WTC11 (cell line): ENCODE measurements at regions not wholly inside any gene's neighbourhood (a gene's known extent, or its start where the extent isn't known, plus 50 kb on each side); places are given as distances from the start of the nearest gene placed in this dataset.

Source experiments
- ATAC-seq: fragments of 200-7000 bp; cut with Tn5 transposase; 2 replicates; pipeline ENCODE4 v1.10.0; 2021; ENCODE audit warnings: mild to moderate bottlenecking, moderate library complexity
- CTCF ChIA-PET: fragments of 300-600 bp; sonication (Branson Sonifier 250); formaldehyde crosslinking; loops from one replicate; lab custom pipeline; 2021; ENCODE audit warnings: antibody characterized with exemption; lab: Charles Lee
- POLR2A ChIA-PET: fragments of 350-600 bp; sonication (Branson Sonifier 250); formaldehyde crosslinking; loops from one replicate; lab custom pipeline; 2021; ENCODE audit warnings: antibody characterized with exemption; lab: Charles Lee
- DNase-seq: peaks from one replicate; pipeline ENCODE4 v3.0.0; 2021; ENCODE audit warnings: low spot score
- H3K27ac Mint-ChIP-seq: 2 replicates; pipeline ENCODE4 v1.8.0; 2021; ENCODE audit warnings: mixed read lengths
- H3K27me3 Mint-ChIP-seq: 2 replicates; pipeline ENCODE4 v1.8.0; 2021; ENCODE audit warnings: low read depth, mild to moderate bottlenecking, moderate library complexity, mixed read lengths
- H3K36me3 Mint-ChIP-seq: 2 replicates; pipeline ENCODE4 v1.8.0; 2021; ENCODE audit warnings: mixed read lengths
- H3K4me1 Mint-ChIP-seq: 2 replicates; pipeline ENCODE4 v1.8.0; 2022; ENCODE audit warnings: mixed read lengths
- H3K4me3 Mint-ChIP-seq: 2 replicates; pipeline ENCODE4 v1.8.0; 2021; ENCODE audit warnings: mild to moderate bottlenecking, moderate library complexity, mixed read lengths
- H3K9me3 Mint-ChIP-seq: 2 replicates; pipeline ENCODE4 v1.8.0; 2021; ENCODE audit warnings: mixed read lengths
- ATF1 ChIP-seq: sonication (generic); formaldehyde crosslinking; IDR thresholded peaks from 2 replicates; pipeline ENCODE4 v1.8.1; 2023; ENCODE audit warnings: mild to moderate bottlenecking, moderate library complexity, missing genetic modification reagents
- CREM ChIP-seq: sonication (generic); formaldehyde crosslinking; IDR thresholded peaks from 2 replicates; pipeline ENCODE4 v1.8.1; 2022; ENCODE audit warnings: mild to moderate bottlenecking, missing genetic modification reagents, moderate library complexity
- ETV6 ChIP-seq: sonication (generic); formaldehyde crosslinking; IDR thresholded peaks from 2 replicates; pipeline ENCODE4 v1.8.1; 2022; ENCODE audit warnings: mild to moderate bottlenecking, missing genetic modification reagents
- GABPB1 ChIP-seq: sonication (generic); formaldehyde crosslinking; IDR thresholded peaks from 2 replicates; pipeline ENCODE4 v1.8.1; 2023; ENCODE audit warnings: mild to moderate bottlenecking, missing genetic modification reagents
- GTF2I ChIP-seq: fragments of 250-450 bp; sonication (Bioruptor Pico); conservative IDR thresholded peaks from 2 replicates; pipeline ENCODE4 v1.4.0; 2021; ENCODE audit warnings: mild to moderate bottlenecking
- NFE2L1 ChIP-seq: sonication (generic); formaldehyde crosslinking; IDR thresholded peaks from 2 replicates; pipeline ENCODE4 v1.8.1; 2023; ENCODE audit warnings: missing genetic modification reagents
- NFYB ChIP-seq: sonication (generic); formaldehyde crosslinking; conservative IDR thresholded peaks from 2 replicates; pipeline ENCODE4 v1.8.0; 2022; ENCODE audit warnings: low read depth, missing genetic modification reagents
- SMAD3 ChIP-seq: sonication (generic); formaldehyde crosslinking; IDR thresholded peaks from 2 replicates; pipeline ENCODE4 v1.8.0; 2022; ENCODE audit warnings: missing genetic modification reagents, mild to moderate bottlenecking, borderline replicate concordance
- SOX15 ChIP-seq: fragments of 250-450 bp; sonication (Bioruptor Pico); IDR thresholded peaks from 2 replicates; pipeline ENCODE4 v1.9.0; 2021; ENCODE audit warnings: mild to moderate bottlenecking
- ZBTB21 ChIP-seq: sonication (generic); formaldehyde crosslinking; IDR thresholded peaks from 2 replicates; pipeline ENCODE4 v1.8.1; 2023; ENCODE audit warnings: mild to moderate bottlenecking, missing genetic modification reagents, borderline replicate concordance
- ZNF219 ChIP-seq: sonication (generic); formaldehyde crosslinking; IDR thresholded peaks from 2 replicates; pipeline ENCODE4 v1.8.0; 2023; ENCODE audit warnings: missing genetic modification reagents, mild to moderate bottlenecking, borderline replicate concordance
- ZNF416 ChIP-seq: fragments of 250-450 bp; sonication (Bioruptor Pico); IDR thresholded peaks from 2 replicates; pipeline ENCODE4 v1.9.0; 2021; ENCODE audit warnings: mild to moderate bottlenecking, inconsistent platforms
- ZNF423 ChIP-seq: fragments of 250-450 bp; sonication (Bioruptor Pico); IDR thresholded peaks from 2 replicates; pipeline ENCODE4 v2.1.2; 2022; ENCODE audit warnings: mild to moderate bottlenecking, moderate library complexity
- ZSCAN18 ChIP-seq: fragments of 250-450 bp; sonication (Bioruptor Pico); IDR thresholded peaks from 2 replicates; pipeline ENCODE4 v2.1.2; 2022; ENCODE audit warnings: mild to moderate bottlenecking, moderate library complexity
- TF ChIP-seq, protein P1 (sequence below): sonication (generic); formaldehyde crosslinking; IDR thresholded peaks from 2 replicates; pipeline ENCODE4 v1.8.1; 2022; ENCODE audit warnings: mild to moderate bottlenecking, moderate library complexity, missing genetic modification reagents
- TF ChIP-seq, protein P2 (sequence below): fragments of 250-450 bp; sonication (Bioruptor Pico); IDR thresholded peaks from 2 replicates; pipeline ENCODE4 v1.9.0; 2021; ENCODE audit warnings: mild to moderate bottlenecking
- TF ChIP-seq, protein P3 (sequence below): sonication (generic); formaldehyde crosslinking; IDR thresholded peaks from 2 replicates; pipeline ENCODE4 v1.8.0; 2023; ENCODE audit warnings: mild to moderate bottlenecking, missing genetic modification reagents
- TF ChIP-seq, protein P4 (sequence below): fragments of 250-450 bp; sonication (Bioruptor Pico); conservative IDR thresholded peaks from 2 replicates; pipeline ENCODE4 v1.9.0; 2021; ENCODE audit warnings: mild to moderate bottlenecking

DNA sequence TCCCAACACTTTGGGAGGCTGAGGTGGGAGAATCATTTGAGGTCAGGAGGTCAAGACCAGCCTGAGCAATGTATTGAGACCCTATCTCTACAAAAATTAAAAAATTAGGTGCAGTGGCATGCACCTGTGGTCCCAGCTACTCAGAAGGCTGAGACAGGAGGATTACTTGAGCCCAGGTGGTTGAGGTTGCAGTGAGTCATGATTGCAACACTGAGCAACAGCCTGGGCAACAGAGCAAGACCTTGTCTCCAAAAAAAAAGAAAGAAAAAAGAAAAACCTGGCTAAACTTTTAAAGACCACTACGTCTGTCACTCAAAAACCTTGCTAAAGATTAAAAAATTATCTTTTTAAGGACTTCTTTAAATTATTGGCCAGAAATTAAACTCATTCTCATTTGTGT lies 59.8 kb upstream of the ABCA1 start:
- TF ChIP-seq NFYB (CRISPR knock-in tag), result no peak
- TF ChIP-seq, protein P1, sequence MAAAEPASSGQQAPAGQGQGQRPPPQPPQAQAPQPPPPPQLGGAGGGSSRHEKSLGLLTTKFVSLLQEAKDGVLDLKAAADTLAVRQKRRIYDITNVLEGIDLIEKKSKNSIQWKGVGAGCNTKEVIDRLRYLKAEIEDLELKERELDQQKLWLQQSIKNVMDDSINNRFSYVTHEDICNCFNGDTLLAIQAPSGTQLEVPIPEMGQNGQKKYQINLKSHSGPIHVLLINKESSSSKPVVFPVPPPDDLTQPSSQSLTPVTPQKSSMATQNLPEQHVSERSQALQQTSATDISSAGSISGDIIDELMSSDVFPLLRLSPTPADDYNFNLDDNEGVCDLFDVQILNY (CRISPR knock-in tag), result no peak
- TF ChIP-seq, all 79 proteins: peak for 0
- peaks cover 6% of the 10 kb centered on the region; the same call in 1 of the 2 replicates for H3K9me3 Mint-ChIP-seq
- no peak overlapping the region for H3K4me3 Mint-ChIP-seq
- H3K27ac Mint-ChIP-seq, result no peak overlapping the region
- ChIA-PET POLR2A (no interaction called here), CTCF (no interaction called here)
- ATAC-seq (no peak), DNase-seq (no peak)
- peaks cover 23% of the 10 kb centered on the region for H3K4me1 Mint-ChIP-seq
- peaks cover 49% of the 10 kb centered on the region for H3K27me3 Mint-ChIP-seq
- H3K36me3 Mint-ChIP-seq, result no peaks in the 10 kb centered on the region

DNA sequence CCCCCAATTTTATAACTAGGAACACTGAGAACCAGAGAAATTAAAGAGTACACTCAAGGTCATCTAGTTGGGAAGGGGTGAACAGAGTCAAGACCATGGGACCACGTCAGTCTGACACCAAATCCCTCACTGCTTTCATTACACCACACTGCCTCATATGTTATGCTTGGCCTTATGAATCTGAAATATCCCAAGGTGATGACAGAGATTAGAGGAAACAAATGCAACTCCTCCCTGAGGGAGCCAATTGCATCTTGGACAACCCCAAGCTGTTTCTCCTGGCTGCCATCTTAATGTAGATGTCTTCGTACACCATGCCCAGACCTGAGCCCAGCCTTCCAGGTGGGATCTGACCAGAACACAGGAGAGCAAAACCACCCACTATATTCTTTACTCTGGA lies 60.6 kb upstream of the ABCA1 start:
- TF ChIP-seq CREM (CRISPR knock-in tag) (no peak), ZSCAN18 (CRISPR knock-in tag) (no peak), ZNF219 (no peak), SOX15 (CRISPR knock-in tag) (no peak), ZNF423 (CRISPR knock-in tag) (no peak), GTF2I (CRISPR knock-in tag) (no peak), NFE2L1 (no peak), ZBTB21 (CRISPR knock-in tag) (no peak)
- TF ChIP-seq, protein P2, sequence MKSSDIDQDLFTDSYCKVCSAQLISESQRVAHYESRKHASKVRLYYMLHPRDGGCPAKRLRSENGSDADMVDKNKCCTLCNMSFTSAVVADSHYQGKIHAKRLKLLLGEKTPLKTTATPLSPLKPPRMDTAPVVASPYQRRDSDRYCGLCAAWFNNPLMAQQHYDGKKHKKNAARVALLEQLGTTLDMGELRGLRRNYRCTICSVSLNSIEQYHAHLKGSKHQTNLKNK (CRISPR knock-in tag), result no peak
- no peak for ATAC-seq
- H3K9me3 Mint-ChIP-seq, result peaks cover 6% of the 10 kb centered on the region; the same call in 1 of the 2 replicates
- H3K4me1 Mint-ChIP-seq, result peaks cover 29% of the 10 kb centered on the region
- H3K4me3 Mint-ChIP-seq, result no peak overlapping the region
- peaks cover 54% of the 10 kb centered on the region for H3K27me3 Mint-ChIP-seq
- ChIA-PET POLR2A (no interaction called here), CTCF (no interaction called here)
- no peaks in the 10 kb centered on the region for H3K36me3 Mint-ChIP-seq
- H3K27ac Mint-ChIP-seq, result no peak overlapping the region
- no peak for DNase-seq

DNA sequence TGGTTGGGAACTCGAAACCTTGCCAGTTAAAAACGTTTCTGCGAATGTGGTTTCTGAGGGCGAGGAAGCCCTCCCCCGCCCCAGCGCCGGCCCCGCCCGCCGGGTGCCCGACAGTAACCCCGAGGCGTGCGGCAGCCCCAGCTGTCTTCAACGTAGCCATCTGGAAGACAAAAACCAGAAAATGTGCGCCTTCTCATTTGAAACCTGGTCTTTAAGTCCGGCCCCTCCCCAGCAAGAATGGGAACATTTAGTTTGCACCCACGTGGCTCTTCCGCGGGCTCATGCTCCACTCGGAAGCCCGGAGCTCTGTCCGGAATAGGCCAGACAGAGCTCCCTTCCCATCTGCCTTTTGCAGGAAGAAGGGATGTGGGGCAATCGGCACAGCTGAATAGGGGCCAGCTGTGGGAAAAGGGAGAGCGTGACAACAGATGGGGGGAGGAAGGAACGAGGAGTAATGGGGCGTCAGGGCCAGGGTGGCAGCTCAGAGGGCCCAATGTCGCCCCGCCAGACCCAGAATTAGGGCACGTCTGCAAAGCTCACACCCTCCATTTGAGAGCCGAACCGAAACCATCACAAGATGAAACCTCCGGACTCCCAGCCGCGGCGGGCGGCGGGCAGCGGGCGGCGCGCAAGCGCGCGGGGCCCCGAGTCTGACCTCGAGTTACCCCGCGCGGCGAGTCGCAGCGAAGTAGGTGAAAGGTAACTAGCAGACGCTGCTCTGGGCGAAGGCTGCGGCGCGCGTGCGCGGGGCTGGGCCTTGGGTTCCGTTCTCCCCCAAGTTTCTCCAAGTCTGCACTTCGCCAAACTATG lies 63.4 kb upstream of the ABCA1 start:
- Mint-ChIP-seq H3K9me3 (peaks cover 6% of the 10 kb centered on the region; the same call in 1 of the 2 replicates), H3K4me1 (peaks cover 44% of the 10 kb centered on the region), H3K36me3 (no peaks in the 10 kb centered on the region), H3K4me3 (peak overlapping the region; percentile 80), H3K27me3 (peaks cover 54% of the 10 kb centered on the region), H3K27ac (peak overlapping the region; percentile 92)
- POLR2A ChIA-PET, result interaction anchor here (0.6 to 4.5 kb wide), 10 partner anchors 11 to 455 kb away, joined by 3 to 77 read pairs (median 7); partner anchors contain the start of genes ABCA1 and SLC44A1
- CTCF ChIA-PET, result interaction anchor here (0.9 to 3.3 kb wide), 4 partner anchors 22 to 128 kb away, joined by 3 to 21 read pairs (median 6); partner anchors contain the start of gene ABCA1
- DNase-seq (peak; percentile 86), ATAC-seq (peak; percentile 52)
- TF ChIP-seq SMAD3 (CRISPR knock-in tag), result 0 out of 2 replicates have a peak, but pooled peaks have one; percentile 15
- TF ChIP-seq GABPB1 (CRISPR knock-in tag), result 0 out of 2 replicates have a peak, but pooled peaks have one; percentile 16
- TF ChIP-seq, protein P3, sequence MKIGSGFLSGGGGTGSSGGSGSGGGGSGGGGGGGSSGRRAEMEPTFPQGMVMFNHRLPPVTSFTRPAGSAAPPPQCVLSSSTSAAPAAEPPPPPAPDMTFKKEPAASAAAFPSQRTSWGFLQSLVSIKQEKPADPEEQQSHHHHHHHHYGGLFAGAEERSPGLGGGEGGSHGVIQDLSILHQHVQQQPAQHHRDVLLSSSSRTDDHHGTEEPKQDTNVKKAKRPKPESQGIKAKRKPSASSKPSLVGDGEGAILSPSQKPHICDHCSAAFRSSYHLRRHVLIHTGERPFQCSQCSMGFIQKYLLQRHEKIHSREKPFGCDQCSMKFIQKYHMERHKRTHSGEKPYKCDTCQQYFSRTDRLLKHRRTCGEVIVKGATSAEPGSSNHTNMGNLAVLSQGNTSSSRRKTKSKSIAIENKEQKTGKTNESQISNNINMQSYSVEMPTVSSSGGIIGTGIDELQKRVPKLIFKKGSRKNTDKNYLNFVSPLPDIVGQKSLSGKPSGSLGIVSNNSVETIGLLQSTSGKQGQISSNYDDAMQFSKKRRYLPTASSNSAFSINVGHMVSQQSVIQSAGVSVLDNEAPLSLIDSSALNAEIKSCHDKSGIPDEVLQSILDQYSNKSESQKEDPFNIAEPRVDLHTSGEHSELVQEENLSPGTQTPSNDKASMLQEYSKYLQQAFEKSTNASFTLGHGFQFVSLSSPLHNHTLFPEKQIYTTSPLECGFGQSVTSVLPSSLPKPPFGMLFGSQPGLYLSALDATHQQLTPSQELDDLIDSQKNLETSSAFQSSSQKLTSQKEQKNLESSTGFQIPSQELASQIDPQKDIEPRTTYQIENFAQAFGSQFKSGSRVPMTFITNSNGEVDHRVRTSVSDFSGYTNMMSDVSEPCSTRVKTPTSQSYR (CRISPR knock-in tag), result no peak
- 0 out of 2 replicates have a peak, but pooled peaks have one; percentile 43 for TF ChIP-seq ZNF416 (CRISPR knock-in tag)
- TF ChIP-seq ETV6 (CRISPR knock-in tag), result peak; percentile 30; the same call in 1 of the 2 replicates
- TF ChIP-seq ATF1 (CRISPR knock-in tag), result 0 out of 2 replicates have a peak, but pooled peaks have one; percentile 53
- TF ChIP-seq, protein P4, sequence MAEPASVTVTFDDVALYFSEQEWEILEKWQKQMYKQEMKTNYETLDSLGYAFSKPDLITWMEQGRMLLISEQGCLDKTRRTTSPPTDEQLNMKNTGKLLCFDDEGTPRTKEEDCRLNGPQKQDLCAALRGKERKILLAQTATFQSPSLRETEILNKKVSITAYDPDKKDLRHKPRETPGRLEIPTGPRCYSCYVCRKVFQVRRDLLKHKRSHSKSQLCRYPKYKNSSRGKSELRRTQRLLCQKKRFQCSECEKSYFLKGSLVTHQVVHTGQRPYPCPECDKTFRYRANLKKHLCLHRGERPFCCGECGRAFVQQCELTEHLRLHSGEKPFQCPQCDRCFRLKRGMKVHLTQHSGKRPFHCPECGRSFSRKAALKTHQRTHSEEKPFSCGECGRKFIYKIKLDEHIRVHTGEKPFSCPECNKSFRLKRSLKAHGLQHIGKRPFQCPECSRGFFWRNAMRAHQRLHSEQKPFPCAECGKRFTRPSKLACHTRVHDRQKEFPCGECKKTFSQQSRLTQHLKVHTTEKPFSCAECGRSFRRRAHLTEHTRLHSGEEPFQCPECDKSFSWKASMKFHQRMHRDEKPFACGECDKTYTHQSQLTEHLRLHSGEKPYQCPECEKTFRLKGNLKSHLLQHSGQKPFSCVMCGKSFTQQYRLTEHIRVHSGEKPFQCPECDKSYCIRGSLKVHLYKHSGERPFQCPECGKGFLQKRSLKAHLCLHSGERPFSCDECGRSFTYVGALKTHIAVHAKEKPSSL (CRISPR knock-in tag), result no peak
- TF ChIP-seq CREM (CRISPR knock-in tag), result peak; percentile 63; the same call in 1 of the 2 replicates
- TF ChIP-seq, protein P1 (CRISPR knock-in tag), result 0 out of 2 replicates have a peak, but pooled peaks have one; percentile 38
